H1 (cell line): ENCODE measurements at regions not wholly inside any gene's neighbourhood (a gene's known extent, or its start where the extent isn't known, plus 50 kb on each side); places are given as distances from the start of the nearest gene placed in this dataset.

Source experiments
- CTCF ChIA-PET: fragments of 300-600 bp; sonication (Branson Sonifier 250); formaldehyde crosslinking; loops from one replicate; lab custom pipeline; 2021; ENCODE audit not compliant: partially characterized antibody; lab: Charles Lee
- POLR2A ChIA-PET: fragments of 300-600 bp; sonication (Branson Sonifier 250); formaldehyde crosslinking; loops from one replicate; lab custom pipeline; 2021; ENCODE audit warnings: inconsistent platforms; ENCODE audit not compliant: partially characterized antibody; lab: Charles Lee
- DNase-seq, 2 experiments: peaks; one replicate each; pipeline versions ENCODE4 v3.0.0 to v3.0.0-alpha.2; 2010 to 2022; ENCODE audit warnings: low spot score in 2 of 2, low read depth in 1 of 2, mixed read lengths in 1 of 2
- FAIRE-seq: peaks from 2 replicates; lab custom pipeline; 2011; peaks lifted over from hg19 to GRCh38; lab: Jason Lieb, UNC
- H2AFZ ChIP-seq: 2 replicates; pipeline ENCODE4 v1.8.1; 2012; ENCODE audit warnings: low read length, inconsistent platforms
- H2AK5ac ChIP-seq: 2 replicates; pipeline ENCODE4 v1.6.1; 2013; ENCODE audit warnings: low read depth, low read length
- H2BK120ac ChIP-seq: replicated peaks from 2 replicates; pipeline ENCODE3; 2013; ENCODE audit warnings: low read depth, low read length, inconsistent platforms
- H2BK12ac ChIP-seq: 2 replicates; pipeline ENCODE4 v1.6.1; 2013; ENCODE audit warnings: low read depth, low read length
- H2BK15ac ChIP-seq: 2 replicates; pipeline ENCODE4 v1.6.1; 2013; ENCODE audit warnings: low read length
- H2BK20ac ChIP-seq: 2 replicates; pipeline ENCODE4 v1.6.1; 2013; ENCODE audit warnings: low read length
- H2BK5ac ChIP-seq: 2 replicates; pipeline ENCODE4 v1.6.1; 2013; ENCODE audit warnings: low read depth, low read length
- H3K14ac ChIP-seq: 2 replicates; pipeline ENCODE4 v1.6.1; 2013; ENCODE audit warnings: inconsistent platforms; ENCODE audit not compliant: insufficient read length
- H3K18ac ChIP-seq: 2 replicates; pipeline ENCODE4 v1.6.1; 2013; ENCODE audit warnings: low read length; ENCODE audit errors: extremely low read depth
- H3K23ac ChIP-seq: 2 replicates; pipeline ENCODE4 v1.6.1; 2013; ENCODE audit warnings: inconsistent platforms; ENCODE audit not compliant: insufficient read length
- H3K23me2 ChIP-seq: 2 replicates; pipeline ENCODE4 v1.6.1; 2013; ENCODE audit warnings: low read depth, low read length
- H3K27ac ChIP-seq: 2 replicates; pipeline ENCODE4 v1.6.1; 2011; ENCODE audit warnings: low read depth, low read length, inconsistent platforms
- H3K27me3 ChIP-seq, 4 experiments: replicated peaks in 1 of 4; 1 replicate in 1 of 4; 2 replicates in 3 of 4; pipeline versions ENCODE4 v1.6.1 to v1.8.1; 2011 to 2013; ENCODE audit warnings: low read length in 3 of 4, mild to moderate bottlenecking in 3 of 4, inconsistent platforms in 2 of 4, mixed read lengths in 2 of 4, moderate library complexity in 1 of 4; ENCODE audit not compliant: control insufficient read depth in 3 of 4, insufficient read depth in 3 of 4; ENCODE audit errors: extremely low read depth in 1 of 4
- H3K36me3 ChIP-seq, 4 experiments: 2 replicates each; pipeline versions ENCODE4 v1.6.1 to v1.8.1; 2011 to 2013; ENCODE audit warnings: mild to moderate bottlenecking in 4 of 4, low read length in 3 of 4, moderate library complexity in 2 of 4, control low read depth in 1 of 4, inconsistent platforms in 1 of 4; ENCODE audit not compliant: insufficient read depth in 4 of 4, control insufficient read depth in 2 of 4
- H3K4ac ChIP-seq: replicated peaks from 2 replicates; pipeline ENCODE3; 2013; ENCODE audit warnings: low read length, low read depth, mixed read lengths, inconsistent platforms; ENCODE audit not compliant: insufficient read length
- H3K4me1 ChIP-seq, 4 experiments: replicated peaks in 1 of 4; 1 replicate in 1 of 4; 2 replicates in 3 of 4; pipeline versions ENCODE4 v1.6.1 to v1.8.1; 2011 to 2013; ENCODE audit warnings: low read length in 3 of 4, inconsistent platforms in 2 of 4, mixed read lengths in 1 of 4; ENCODE audit not compliant: insufficient read depth in 4 of 4, control insufficient read depth in 3 of 4
- H3K4me2 ChIP-seq, 2 experiments: 2 replicates each; pipeline versions ENCODE4 v1.6.1 to v1.8.1; 2011 to 2013; ENCODE audit warnings: low read depth in 2 of 2, low read length in 2 of 2, control low read depth in 1 of 2, inconsistent platforms in 1 of 2, mild to moderate bottlenecking in 1 of 2; ENCODE audit not compliant: insufficient read depth in 1 of 2
- H3K4me3 ChIP-seq, 4 experiments: fragments of 200-600, 300-600 bp in 1 of 4; sonication (generic), shearing (Covaris generic), sonication (Bioruptor Twin) in 1 of 4; 2 replicates each; pipeline versions ENCODE4 v1.5.1 to v1.8.1; 2011 to 2016; ENCODE audit warnings: low read length in 4 of 4, low read depth in 3 of 4, control low read depth in 2 of 4, inconsistent platforms in 2 of 4, mild to moderate bottlenecking in 2 of 4, mixed read lengths in 1 of 4, moderate library complexity in 1 of 4; ENCODE audit not compliant: insufficient read depth in 2 of 4; ENCODE audit errors: extremely low read depth in 1 of 4
- H3K56ac ChIP-seq: replicated peaks from 2 replicates; pipeline ENCODE3; 2013; ENCODE audit warnings: low read depth, mild to moderate bottlenecking, mixed read lengths, low read length, inconsistent platforms; ENCODE audit not compliant: insufficient read length
- H3K79me1 ChIP-seq: 2 replicates; pipeline ENCODE4 v1.6.1; 2013; ENCODE audit warnings: low read depth, low read length, control low read depth
- H3K79me2 ChIP-seq, 2 experiments: 2 replicates each; pipeline versions ENCODE4 v1.6.1 to v1.8.1; 2012 to 2013; ENCODE audit warnings: low read length in 2 of 2, mild to moderate bottlenecking in 2 of 2, inconsistent platforms in 1 of 2; ENCODE audit not compliant: insufficient read depth in 2 of 2, control insufficient read depth in 1 of 2
- H3K9ac ChIP-seq, 4 experiments: replicated peaks in 1 of 4; 1 replicate in 1 of 4; 2 replicates in 3 of 4; pipeline versions ENCODE4 v1.6.1 to v1.8.1; 2011 to 2013; ENCODE audit warnings: low read depth in 3 of 4, low read length in 3 of 4, control low read depth in 2 of 4, mild to moderate bottlenecking in 2 of 4, moderate library complexity in 2 of 4, inconsistent platforms in 1 of 4; ENCODE audit errors: extremely low read depth in 1 of 4
- H3K9me3 ChIP-seq, 2 experiments: 2 replicates each; pipeline versions ENCODE4 v1.6.1 to v1.8.1; 2012 to 2013; ENCODE audit warnings: mild to moderate bottlenecking in 2 of 2, moderate library complexity in 2 of 2, control low read depth in 1 of 2, inconsistent platforms in 1 of 2, low read depth in 1 of 2, low read length in 1 of 2, mixed read lengths in 1 of 2; ENCODE audit not compliant: insufficient read depth in 2 of 2
- H4K20me1 ChIP-seq, 2 experiments: replicated peaks in 1 of 2; 2 replicates each; pipeline versions ENCODE3 to v1.8.1; 2011 to 2013; ENCODE audit warnings: inconsistent platforms in 2 of 2, low read length in 2 of 2, mild to moderate bottlenecking in 1 of 2; ENCODE audit not compliant: insufficient read depth in 2 of 2, control insufficient read depth in 1 of 2
- H4K5ac ChIP-seq: 2 replicates; pipeline ENCODE4 v1.6.1; 2013; ENCODE audit warnings: low read length, low read depth, mixed read lengths, inconsistent platforms; ENCODE audit not compliant: insufficient read length
- H4K8ac ChIP-seq: 2 replicates; pipeline ENCODE4 v1.8.0; 2013; ENCODE audit warnings: mild to moderate bottlenecking, moderate library complexity, low read length, inconsistent platforms; ENCODE audit not compliant: insufficient read depth; ENCODE audit errors: extremely low read depth
- H4K91ac ChIP-seq: replicated peaks from 2 replicates; pipeline ENCODE3; 2013; ENCODE audit warnings: low read length, mixed read lengths, inconsistent platforms; ENCODE audit not compliant: insufficient read length
- RBBP5 ChIP-seq: IDR thresholded peaks from 2 replicates; pipeline ENCODE4 v1.7.1; 2012; ENCODE audit warnings: low read depth, mild to moderate bottlenecking, inconsistent platforms, low read length, moderate library complexity, borderline replicate concordance
- RNF2 ChIP-seq: fragments of 200-900, 300-1000 bp; sonication (generic); IDR thresholded peaks from 2 replicates; pipeline ENCODE4 v1.7.1; 2016; ENCODE audit warnings: borderline replicate concordance, low read depth, mild to moderate bottlenecking, antibody characterized with exemption, low read length; ENCODE audit not compliant: poor library complexity, severe bottlenecking; ENCODE audit errors: missing control alignments
- SP2 ChIP-seq: IDR thresholded peaks from 2 replicates; pipeline ENCODE4 v1.6.1; 2012; ENCODE audit warnings: mild to moderate bottlenecking, low read length, inconsistent platforms
- SRF ChIP-seq: IDR thresholded peaks from 2 replicates; pipeline ENCODE4 v1.6.1; 2011; ENCODE audit warnings: mild to moderate bottlenecking, low read depth, low read length, moderate library complexity
- WGBS, 2 experiments: shearing (Covaris generic) in 1 of 2; methylation state at CpG; one replicate each; pipeline versions ENCODE4 v1.1.6 to v1.1.7; 2013 to 2015; ENCODE audit warnings: low lambda C conversion rate in 2 of 2, mixed read lengths in 2 of 2, inconsistent platforms in 1 of 2, low coverage in 1 of 2, missing lambda C conversion rate in 1 of 2; ENCODE audit not compliant: insufficient replicate concordance in 2 of 2, insufficient coverage in 1 of 2, insufficient read length in 1 of 2; ENCODE audit errors: extremely low coverage in 1 of 2, missing lambda C conversion rate in 1 of 2; 5-methylcytosine and 5-hydroxymethylcytosine counted together

DNA sequence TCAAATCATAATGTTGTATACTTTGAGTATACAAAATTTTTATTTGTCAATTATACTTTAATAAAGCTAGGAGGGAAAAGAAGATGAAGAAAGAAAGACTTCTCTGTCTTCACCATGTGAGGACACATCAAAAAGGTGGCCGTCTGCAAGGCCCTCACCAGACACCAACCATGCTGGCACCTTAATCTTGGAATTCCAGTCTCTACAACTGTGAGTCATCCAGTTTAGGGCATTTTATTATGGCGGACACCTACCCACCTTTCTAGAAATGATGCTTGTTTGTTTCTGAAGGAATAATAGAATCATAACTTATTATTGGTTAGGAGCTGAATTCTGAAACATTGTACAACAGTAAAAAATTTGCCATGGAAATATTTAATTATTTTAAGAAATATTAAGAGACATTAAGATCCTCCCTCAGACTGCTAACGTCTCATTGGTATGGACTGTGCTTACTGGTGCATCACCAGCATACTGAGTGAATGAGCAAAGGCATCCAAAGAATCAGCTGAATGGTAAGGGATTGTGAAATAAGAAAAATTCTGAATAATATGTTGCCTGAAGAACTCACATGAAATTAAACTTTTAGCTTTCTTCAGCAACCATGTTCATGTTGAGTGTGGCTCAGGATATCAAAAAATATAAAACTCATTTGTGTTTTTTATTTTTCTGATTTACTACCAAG is 536.6 kb downstream of the HTR7 start:
- CTCF ChIA-PET = interaction anchor here (0.7 to 1.5 kb wide), 5 partner anchors 11 to 269 kb away, joined by 3 to 5 read pairs (median 3); no protein-coding TSS in a partner anchor
- H3K36me3 ChIP-seq = no peaks in the 10 kb centered on the region
- no peaks in the 10 kb centered on the region; a peak in 1 of 7 replicates for H3K27me3 ChIP-seq
- no peaks in the 10 kb centered on the region for H3K23me2 ChIP-seq
- H3K4me2 ChIP-seq = no peak overlapping the region
- H3K14ac ChIP-seq = no peak overlapping the region
- no peak overlapping the region for H2AK5ac ChIP-seq
- H3K79me1 ChIP-seq = no peaks in the 10 kb centered on the region
- H2BK20ac ChIP-seq = no peak overlapping the region
- H3K79me2 ChIP-seq = no peaks in the 10 kb centered on the region
- no peak overlapping the region for H4K8ac ChIP-seq
- POLR2A ChIA-PET = no interaction called here
- H2BK12ac ChIP-seq = no peak overlapping the region
- no peak overlapping the region for H3K4me3 ChIP-seq
- H2BK15ac ChIP-seq = no peak overlapping the region
- H3K4ac ChIP-seq = no peak overlapping the region
- H4K20me1 ChIP-seq = no peaks in the 10 kb centered on the region
- H4K5ac ChIP-seq = no peak overlapping the region
- peaks cover 0 to 14% (median 10%) of the 10 kb centered on the region in 4 experiments; a peak in 4 of 7 replicates for H3K4me1 ChIP-seq
- no peaks in the 10 kb centered on the region for H3K9me3 ChIP-seq
- H3K56ac ChIP-seq = no peak overlapping the region
- FAIRE-seq (no peak), DNase-seq (no peak)
- no peak overlapping the region for H2BK5ac ChIP-seq
- H3K18ac ChIP-seq = no peak overlapping the region
- no peak overlapping the region for H2AFZ ChIP-seq
- 89% methylated on average over 3 of the region's 3 CpGs; no CpG with 5 or more reads in 1 of the 2 experiments for WGBS, 2 experiments
- no peak overlapping the region for H4K91ac ChIP-seq
- H3K23ac ChIP-seq = no peak overlapping the region
- no peak overlapping the region for H2BK120ac ChIP-seq
- H3K9ac ChIP-seq = no peak overlapping the region
- TF ChIP-seq RBBP5 (no peak), RNF2 (no peak), SRF (no peak), SP2 (no peak)
- no peak overlapping the region for H3K27ac ChIP-seq
